WERI-Rb-1 (cell line): ENCODE measurements at regions not wholly inside any gene's neighbourhood (a gene's known extent, or its start where the extent isn't known, plus 50 kb on each side); places are given as distances from the start of the nearest gene placed in this dataset.

Experiments used
- DNase-seq: peaks from one replicate; pipeline ENCODE4 v3.0.0-alpha.2; 2020
- H3K27ac ChIP-seq: fragments of 250-450 bp; sonication (Bioruptor Pico); 2 replicates; pipeline ENCODE4 v1.5.1; 2020; ENCODE audit warnings: mild to moderate bottlenecking, moderate library complexity
- H3K27me3 ChIP-seq: fragments of 250-450 bp; sonication (Bioruptor Pico); 2 replicates; pipeline ENCODE4 v1.5.1; 2021; ENCODE audit warnings: mild to moderate bottlenecking, low read depth, moderate library complexity; ENCODE audit not compliant: insufficient read depth, severe bottlenecking
- H3K36me3 ChIP-seq: fragments of 250-450 bp; sonication (Bioruptor Pico); 2 replicates; pipeline ENCODE4 v1.5.1; 2020; ENCODE audit warnings: mild to moderate bottlenecking, moderate library complexity
- H3K4me3 ChIP-seq: 2 replicates; pipeline ENCODE4 v1.5.1; 2011; ENCODE audit warnings: low read depth, mild to moderate bottlenecking, control low read depth, low read length
- H3K9me3 ChIP-seq: fragments of 250-450 bp; sonication (Bioruptor Pico); 2 replicates; pipeline ENCODE4 v1.5.1; 2021; ENCODE audit warnings: mild to moderate bottlenecking, moderate library complexity; ENCODE audit not compliant: severe bottlenecking
- CTCF ChIP-seq: IDR thresholded peaks from 2 replicates; pipeline ENCODE4 v1.5.1; 2011; ENCODE audit warnings: low read depth, mild to moderate bottlenecking, control low read depth, inconsistent platforms, low read length

GRCh38 chr1:97014426-97014825 lies 292.8 kb downstream of the PTBP2 start:
- H3K27me3 ChIP-seq, result no peaks in the 10 kb centered on the region
- H3K36me3 ChIP-seq, result no peaks in the 10 kb centered on the region
- H3K9me3 ChIP-seq, result no peaks in the 10 kb centered on the region
- no peak overlapping the region for H3K4me3 ChIP-seq
- no peak for DNase-seq
- no peak for TF ChIP-seq CTCF
- no peak overlapping the region for H3K27ac ChIP-seq

GRCh38 chr1:97017895-97018294 lies 296.3 kb downstream of the PTBP2 start:
- Histone ChIP-seq H3K27me3 (no peaks in the 10 kb centered on the region), H3K4me3 (no peak overlapping the region), H3K9me3 (no peaks in the 10 kb centered on the region), H3K36me3 (no peaks in the 10 kb centered on the region), H3K27ac (no peak overlapping the region)
- TF ChIP-seq CTCF, result no peak; the same call in 1 of the 2 replicates
- no peak for DNase-seq
